IMR-90 (cell line): ENCODE measurements at regions not wholly inside any gene's neighbourhood (a gene's known extent, or its start where the extent isn't known, plus 50 kb on each side); places are given as distances from the start of the nearest gene placed in this dataset.

ENCODE experiments used
- ATAC-seq: fragments of 200-7000 bp; cut with Tn5 transposase; 2 replicates; pipeline ENCODE4 v1.9.1; 2020; ENCODE audit warnings: low read depth, mild to moderate bottlenecking, moderate library complexity
- BruUV-seq: library from RNA; stranded (reverse); fragments of 400-500 nt; replicated peaks from 2 replicates; lab custom pipeline; 2021; lab: Mats Ljungman, UMichigan
- CTCF ChIA-PET: fragments of 300-600 bp; formaldehyde crosslinking; extraction: SDS; loops from one replicate; lab custom pipeline; 2021; ENCODE audit warnings: antibody characterized with exemption; lab: Yijun Ruan, JAX
- POLR2A ChIA-PET: fragments of 300-600 bp; sonication (Branson Sonifier 250); formaldehyde crosslinking; loops from one replicate; lab custom pipeline; 2022; ENCODE audit warnings: antibody characterized with exemption; ENCODE audit not compliant: unreplicated experiment; lab: Charles Lee
- DNase-seq: peaks from one replicate; pipeline ENCODE4 v3.0.0; 2013
- H2AFZ ChIP-seq: replicated peaks from 2 replicates; pipeline ENCODE3; 2013; ENCODE audit warnings: low read length, mild to moderate bottlenecking; ENCODE audit not compliant: poor library complexity
- H2AK5ac ChIP-seq: 2 replicates; pipeline ENCODE4 v1.6.1; 2013; ENCODE audit warnings: low read depth, low read length, inconsistent platforms
- H2AK9ac ChIP-seq: replicated peaks from 2 replicates; pipeline ENCODE3; 2013; ENCODE audit warnings: mild to moderate bottlenecking, low read depth, low read length, moderate library complexity; ENCODE audit not compliant: poor library complexity
- H2BK120ac ChIP-seq: 2 replicates; pipeline ENCODE4 v1.6.1; 2013; ENCODE audit warnings: low read depth, low read length, inconsistent platforms
- H2BK15ac ChIP-seq: 3 replicates; pipeline ENCODE4 v1.6.1; 2013; ENCODE audit warnings: low read depth, low read length, inconsistent platforms
- H2BK20ac ChIP-seq: 2 replicates; pipeline ENCODE4 v1.6.1; 2013; ENCODE audit warnings: low read depth, mild to moderate bottlenecking, inconsistent platforms, low read length, moderate library complexity
- H2BK5ac ChIP-seq: 2 replicates; pipeline ENCODE4 v1.6.1; 2013; ENCODE audit warnings: mild to moderate bottlenecking, low read depth, low read length, inconsistent platforms; ENCODE audit not compliant: poor library complexity, severe bottlenecking
- H3K14ac ChIP-seq: replicated peaks from 2 replicates; pipeline ENCODE4 v1.6.1; 2013; ENCODE audit warnings: low read depth, low read length, inconsistent platforms
- H3K18ac ChIP-seq: 2 replicates; pipeline ENCODE4 v1.6.1; 2013; ENCODE audit warnings: low read depth, low read length, control low read depth
- H3K23ac ChIP-seq: 2 replicates; pipeline ENCODE4 v1.6.1; 2013; ENCODE audit warnings: low read depth, low read length, inconsistent platforms
- H3K27ac ChIP-seq: 2 replicates; pipeline ENCODE4 v1.5.1; 2013; ENCODE audit warnings: mild to moderate bottlenecking, control low read depth, low read length; ENCODE audit not compliant: insufficient read depth
- H3K27me3 ChIP-seq: 2 replicates; pipeline ENCODE4 v1.6.1; 2013; ENCODE audit warnings: low read length; ENCODE audit not compliant: control insufficient read depth, insufficient read depth
- H3K36me3 ChIP-seq: 2 replicates; pipeline ENCODE4 v1.6.1; 2013; ENCODE audit warnings: low read length, mixed read lengths; ENCODE audit not compliant: control insufficient read depth, insufficient read depth
- H3K4ac ChIP-seq: 2 replicates; pipeline ENCODE4 v1.6.1; 2013; ENCODE audit warnings: low read depth, low read length, inconsistent platforms
- H3K4me1 ChIP-seq: 2 replicates; pipeline ENCODE4 v1.6.1; 2013; ENCODE audit warnings: low read length, mixed read lengths; ENCODE audit not compliant: control insufficient read depth, insufficient read depth
- H3K4me2 ChIP-seq: 2 replicates; pipeline ENCODE4 v1.6.1; 2013; ENCODE audit warnings: low read depth, mild to moderate bottlenecking, control low read depth, low read length, moderate library complexity
- H3K4me3 ChIP-seq: 2 replicates; pipeline ENCODE4 v1.5.1; 2013; ENCODE audit warnings: low read depth, mild to moderate bottlenecking, control low read depth, low read length, moderate library complexity; ENCODE audit not compliant: insufficient read depth
- H3K56ac ChIP-seq: 2 replicates; pipeline ENCODE4 v1.6.1; 2013; ENCODE audit warnings: low read length, inconsistent platforms; ENCODE audit not compliant: insufficient read depth; ENCODE audit errors: extremely low read depth
- H3K79me1 ChIP-seq, 2 experiments: 2 replicates each; pipeline ENCODE4 v1.6.1; 2013; ENCODE audit warnings: low read length in 2 of 2, inconsistent platforms in 1 of 2, low read depth in 1 of 2
- H3K9ac ChIP-seq: 2 replicates; pipeline ENCODE4 v1.6.1; 2013; ENCODE audit warnings: low read depth, low read length, control low read depth
- H3K9me1 ChIP-seq: 2 replicates; pipeline ENCODE4 v1.6.1; 2013; ENCODE audit warnings: low read length, inconsistent platforms; ENCODE audit not compliant: insufficient read depth
- H3K9me3 ChIP-seq: 2 replicates; pipeline ENCODE4 v1.6.1; 2013; ENCODE audit warnings: low read length; ENCODE audit not compliant: control insufficient read depth, insufficient read depth
- H4K20me1 ChIP-seq: 2 replicates; pipeline ENCODE4 v1.6.1; 2013; ENCODE audit warnings: low read length, inconsistent platforms; ENCODE audit not compliant: insufficient read depth
- H4K5ac ChIP-seq: 2 replicates; pipeline ENCODE4 v1.6.1; 2013; ENCODE audit warnings: mild to moderate bottlenecking, low read depth, low read length, control low read depth
- H4K8ac ChIP-seq, 2 experiments: 2 replicates each; pipeline ENCODE4 v1.6.1; 2013; ENCODE audit warnings: low read depth in 2 of 2, low read length in 2 of 2, control low read depth in 1 of 2, inconsistent platforms in 1 of 2
- H4K91ac ChIP-seq: 2 replicates; pipeline ENCODE4 v1.6.1; 2013; ENCODE audit warnings: low read depth, low read length, inconsistent platforms; ENCODE audit not compliant: insufficient read depth
- BHLHE40 ChIP-seq: fragments of 150-350 bp; IDR thresholded peaks from 2 replicates; pipeline ENCODE4 v1.6.1; 2016; ENCODE audit warnings: mild to moderate bottlenecking, low read depth, low read length
- CEBPB ChIP-seq: IDR thresholded peaks from 2 replicates; pipeline ENCODE4 v1.6.1; 2012; ENCODE audit warnings: low read depth, low read length, improper control_type of control experiment
- CHD1 ChIP-seq: IDR thresholded peaks from 2 replicates; pipeline ENCODE4 v1.6.1; 2012; ENCODE audit warnings: low read depth, low read length, improper control_type of control experiment
- CTCF ChIP-seq: conservative IDR thresholded peaks from 2 replicates; pipeline ENCODE4 v1.5.1; 2012; ENCODE audit warnings: mild to moderate bottlenecking, low read depth, low read length, improper control_type of control experiment
- ELK1 ChIP-seq: fragments of 150-350 bp; IDR thresholded peaks from 2 replicates; pipeline ENCODE4 v1.6.1; 2016; ENCODE audit warnings: low read depth, mild to moderate bottlenecking, low read length, moderate library complexity, borderline replicate concordance
- FOS ChIP-seq: fragments of 150-350 bp; IDR thresholded peaks from 2 replicates; pipeline ENCODE4 v1.6.1; 2016; ENCODE audit warnings: low read depth, low read length
- MAFK ChIP-seq: IDR thresholded peaks from 2 replicates; pipeline ENCODE4 v1.6.1; 2012; ENCODE audit warnings: low read depth, low read length, improper control_type of control experiment
- MAZ ChIP-seq: IDR thresholded peaks from 2 replicates; pipeline ENCODE4 v1.6.1; 2012; ENCODE audit warnings: low read depth, mild to moderate bottlenecking, low read length, improper control_type of control experiment, moderate library complexity, borderline replicate concordance
- MXI1 ChIP-seq: IDR thresholded peaks from 2 replicates; pipeline ENCODE4 v1.6.1; 2012; ENCODE audit warnings: low read depth, mild to moderate bottlenecking, low read length, moderate library complexity, borderline replicate concordance
- NFE2L2 ChIP-seq: fragments of 150-350 bp; IDR thresholded peaks from 2 replicates; pipeline ENCODE4 v1.6.1; 2016; ENCODE audit warnings: low read depth, mild to moderate bottlenecking, low read length
- POLR2A ChIP-seq: IDR thresholded peaks from 2 replicates; pipeline ENCODE4 v1.6.1; 2012; ENCODE audit warnings: mild to moderate bottlenecking, low read depth, low read length
- RAD21 ChIP-seq: IDR thresholded peaks from 2 replicates; pipeline ENCODE4 v1.6.1; 2012; ENCODE audit warnings: low read length, improper control_type of control experiment
- RCOR1 ChIP-seq: IDR thresholded peaks from 2 replicates; pipeline ENCODE4 v1.6.1; 2012; ENCODE audit warnings: mild to moderate bottlenecking, low read length, improper control_type of control experiment; ENCODE audit not compliant: insufficient replicate concordance
- RFX5 ChIP-seq: IDR thresholded peaks from 2 replicates; pipeline ENCODE4 v1.8.0; 2012; ENCODE audit warnings: low read depth, mild to moderate bottlenecking, low read length, moderate library complexity
- SMC3 ChIP-seq: fragments of 150-350 bp; IDR thresholded peaks from 2 replicates; pipeline ENCODE4 v1.6.1; 2016; ENCODE audit warnings: low read depth, mild to moderate bottlenecking, antibody characterized with exemption, low read length, moderate library complexity
- USF2 ChIP-seq: fragments of 150-350 bp; IDR thresholded peaks from 2 replicates; pipeline ENCODE4 v1.6.1; 2017; ENCODE audit warnings: mild to moderate bottlenecking, antibody characterized with exemption, low read length, low read depth
- WGBS, 2 experiments: methylation state at CpG; one replicate each; pipeline versions ENCODE4 v1.1.5 to v1.1.7; 2013; ENCODE audit warnings: missing lambda C conversion rate in 2 of 2; ENCODE audit not compliant: insufficient read length in 1 of 2; ENCODE audit errors: extremely low coverage in 2 of 2; 5-methylcytosine and 5-hydroxymethylcytosine counted together
- dilution Hi-C: fragments of 300-500 bp; cut with HindIII; formaldehyde crosslinking; loops from one replicate; pipeline ENCODE4 v1.14.3; 2018; ENCODE audit warnings: low sequenced_read_pairs; ENCODE audit not compliant: unreplicated experiment
- in situ Hi-C: fragments of 300-500 bp; cut with MboI; formaldehyde crosslinking; loops from 3 replicates; pipeline ENCODE4 v1.14.3; 2019; ENCODE audit warnings: low sequenced_read_pairs, inconsistent platforms, mixed read lengths
- intact Hi-C: fragments of 100-400 bp; cut with micrococcal nuclease; formaldehyde crosslinking; loops from 2 replicates; pipeline ENCODE4 v1.10.0; 2022

GRCh38 chr4:160836431-160836830 lies 1327.4 kb downstream of the FSTL5 start:
- H4K20me1 ChIP-seq: no peaks in the 10 kb centered on the region
- no peak overlapping the region for H4K91ac ChIP-seq
- no peak overlapping the region for H3K4me3 ChIP-seq
- no peak overlapping the region for H3K23ac ChIP-seq
- no peak overlapping the region for H3K18ac ChIP-seq
- H3K79me1 ChIP-seq: no peaks in the 10 kb centered on the region
- H3K9ac ChIP-seq: no peak overlapping the region
- no peaks in the 10 kb centered on the region for H3K9me1 ChIP-seq
- no peak overlapping the region for H3K4me2 ChIP-seq
- ChIA-PET POLR2A (no interaction called here), CTCF (no interaction called here)
- H2AFZ ChIP-seq: no peak overlapping the region
- H4K8ac ChIP-seq: no peak overlapping the region
- H3K9me3 ChIP-seq: peaks cover 2% of the 10 kb centered on the region; the same call in 1 of the 2 replicates
- no peak overlapping the region for H2BK20ac ChIP-seq
- no peak overlapping the region for H2BK120ac ChIP-seq
- no peak for TF ChIP-seq MXI1
- TF ChIP-seq SMC3: no peak
- TF ChIP-seq MAZ: no peak
- TF ChIP-seq CHD1: no peak
- TF ChIP-seq CTCF: no peak
- TF ChIP-seq RAD21: no peak
- TF ChIP-seq USF2: no peak
- no peak for TF ChIP-seq BHLHE40
- no peak for TF ChIP-seq NFE2L2
- TF ChIP-seq MAFK: no peak
- no peak for TF ChIP-seq RFX5
- no peak for TF ChIP-seq CEBPB
- TF ChIP-seq ELK1: no peak
- TF ChIP-seq RCOR1: no peak
- TF ChIP-seq POLR2A: no peak
- TF ChIP-seq FOS: no peak
- intact Hi-C loops (no loop called here), in situ Hi-C loops (no loop called here), dilution Hi-C loops (no loop called here)
- H4K5ac ChIP-seq: no peak overlapping the region
- no CpG with 5 or more reads among the region's 2 CpGs for WGBS, 2 experiments
- no peak overlapping the region for H2AK9ac ChIP-seq
- no peak overlapping the region for H2BK15ac ChIP-seq
- ATAC-seq (no peak), DNase-seq (no peak)
- H3K36me3 ChIP-seq: no peaks in the 10 kb centered on the region
- no peaks in the 10 kb centered on the region for H3K27me3 ChIP-seq
- no peak overlapping the region for H3K56ac ChIP-seq
- H3K14ac ChIP-seq: no peak overlapping the region
- no TSS peak for BruUV-seq
- H3K4ac ChIP-seq: no peak overlapping the region
- no peaks in the 10 kb centered on the region for H3K4me1 ChIP-seq
- no peak overlapping the region for H3K27ac ChIP-seq
- H2BK5ac ChIP-seq: no peak overlapping the region
- no peak overlapping the region for H2AK5ac ChIP-seq
